T47D (cell line): ENCODE measurements at regions not wholly inside any gene's neighbourhood (a gene's known extent, or its start where the extent isn't known, plus 50 kb on each side); places are given as distances from the start of the nearest gene placed in this dataset.

Experiments used
- DNase-seq, 2 experiments: peaks; one replicate each; pipeline versions ENCODE4 v3.0.0 to v3.0.0-alpha.2; 2011 to 2012; ENCODE audit warnings: low read depth in 1 of 2, low spot score in 1 of 2
- JUND ChIP-seq: IDR thresholded peaks from 2 replicates; pipeline ENCODE4 v1.6.1; 2012; ENCODE audit warnings: low read depth
- in situ Hi-C: cut with HindIII; loops from 2 replicates; pipeline ENCODE4 v1.10.0; 2016; ENCODE audit warnings: low sequenced_read_pairs, low pct_unique_long_range_greater_than_20kb

DNA sequence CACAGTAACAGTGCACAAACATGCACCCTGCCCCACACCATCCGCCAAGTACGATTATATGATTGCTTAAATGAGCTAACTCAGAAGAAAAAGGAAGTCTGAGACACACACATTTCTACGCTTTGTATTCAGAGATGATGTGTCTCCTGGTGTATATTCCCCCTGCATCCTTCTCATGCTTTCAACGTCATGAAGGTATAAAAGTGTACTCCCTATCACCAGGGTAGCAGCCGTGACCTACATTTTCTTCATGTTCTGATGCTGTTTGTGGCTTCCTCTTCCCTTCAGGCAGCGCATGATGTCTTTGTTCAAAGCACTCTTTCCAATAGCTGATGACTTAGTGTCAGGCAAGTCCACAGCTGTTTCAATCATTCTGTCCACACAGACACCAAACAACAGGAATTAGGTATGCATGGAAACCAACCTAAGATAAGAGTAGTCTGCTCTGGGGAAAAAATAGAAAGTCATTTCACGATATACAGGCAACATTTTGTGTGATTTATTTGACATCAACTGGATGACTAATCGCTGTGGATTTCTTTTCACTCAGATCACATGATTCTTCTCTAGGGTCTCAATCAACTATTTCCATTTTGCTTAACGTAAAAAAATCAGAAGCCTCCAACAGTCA, 269.4 kb upstream of the PTGER4 start:
- no peak for DNase-seq
- TF ChIP-seq JUND: no peak
- in situ Hi-C loops: no loop called here

- no peak for TF ChIP-seq JUND
- DNase-seq: no peak
- in situ Hi-C loops: no loop called here
These were observed 270.1 kb upstream of the PTGER4 start for GRCh38 chr5:40409601-40410000.

DNA sequence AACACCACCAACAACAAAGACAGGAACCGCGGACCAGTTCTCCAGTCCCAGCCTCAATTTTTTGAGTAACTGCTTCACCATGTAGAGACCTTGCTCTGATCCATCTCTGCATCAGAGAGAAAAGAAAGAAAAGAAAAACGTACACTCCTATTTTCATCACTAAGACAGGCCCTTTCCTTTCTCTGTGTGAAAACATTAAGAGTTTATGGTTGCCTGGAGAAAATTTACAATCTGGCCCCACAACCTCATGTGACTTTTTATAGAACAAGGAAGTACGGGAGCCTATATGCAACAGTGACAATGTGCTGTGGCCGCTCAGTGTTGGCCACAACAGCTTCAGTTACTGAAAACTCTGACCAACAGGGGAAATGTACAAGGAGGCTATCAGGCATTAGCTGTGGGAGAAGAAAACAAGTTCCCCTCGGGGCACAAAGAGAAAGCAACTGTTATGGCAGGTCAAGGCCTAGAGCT, 272.9 kb upstream of the PTGER4 start:
- in situ Hi-C loops: no loop called here
- TF ChIP-seq JUND: no peak
- no peak for DNase-seq

GRCh38 chr5:40405996-40406740, 273.5 kb upstream of the PTGER4 start:
- no peak for DNase-seq
- no peak for TF ChIP-seq JUND
- in situ Hi-C loops: no loop called here

GRCh38 chr5:40405230-40405629, 274.5 kb upstream of the PTGER4 start:
- no peak for TF ChIP-seq JUND
- DNase-seq: no peak
- in situ Hi-C loops: no loop called here

GRCh38 chr5:40404613-40405012, 275.1 kb upstream of the PTGER4 start:
- no peak for DNase-seq
- no peak for TF ChIP-seq JUND
- in situ Hi-C loops: no loop called here

- DNase-seq: peak in 1 of 2 experiments; percentile 28
- in situ Hi-C loops: no loop called here
- no peak for TF ChIP-seq JUND
These were observed 277.7 kb upstream of the PTGER4 start for GRCh38 chr5:40402007-40402364.

- DNase-seq: no peak
- no peak for TF ChIP-seq JUND
- in situ Hi-C loops: no loop called here
These were observed 278.3 kb upstream of the PTGER4 start for GRCh38 chr5:40401284-40402006.

GRCh38 chr5:40400245-40400644, 279.5 kb upstream of the PTGER4 start:
- no peak for DNase-seq
- in situ Hi-C loops: no loop called here
- no peak for TF ChIP-seq JUND

DNA sequence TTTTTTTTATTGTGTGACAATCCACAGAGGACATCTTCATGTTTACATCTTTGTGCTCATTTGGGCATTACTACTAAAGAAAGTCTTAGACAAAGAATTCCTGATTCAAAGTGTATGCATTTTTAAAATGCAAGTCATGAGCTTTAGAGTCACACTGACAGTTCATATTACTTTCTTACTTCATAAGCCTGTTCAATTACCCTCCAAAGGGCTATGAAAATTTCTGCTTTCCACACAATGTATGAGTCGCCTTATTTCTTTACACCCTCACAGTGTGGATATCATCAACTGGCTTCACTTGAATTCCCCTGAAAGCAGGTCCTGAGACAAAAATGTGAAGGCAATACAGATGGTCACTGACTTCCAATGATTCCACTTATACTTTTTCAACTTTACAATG, 280.4 kb upstream of the PTGER4 start:
- in situ Hi-C loops: no loop called here
- DNase-seq: no peak
- no peak for TF ChIP-seq JUND

DNA sequence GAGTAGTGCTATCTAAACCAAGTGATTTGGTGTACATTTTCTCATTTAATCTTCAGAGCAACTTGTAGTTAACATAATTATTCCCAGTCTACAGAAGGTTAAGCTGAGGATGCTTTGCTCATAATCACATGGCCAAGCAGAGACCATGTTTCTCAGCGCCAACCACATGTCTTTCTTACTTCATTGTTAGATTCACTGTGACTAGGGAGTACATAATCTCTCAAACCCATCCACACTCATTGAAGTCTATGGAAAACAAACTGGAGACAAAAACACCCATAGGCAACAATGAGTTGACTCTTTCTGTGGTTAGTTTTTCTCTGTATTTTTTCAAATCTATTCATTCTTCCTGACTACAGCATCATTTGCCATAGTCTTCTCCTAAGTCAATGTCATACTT, 281.7 kb upstream of the PTGER4 start:
- in situ Hi-C loops: no loop called here
- TF ChIP-seq JUND: no peak

GRCh38 chr5:40397091-40397490, 282.6 kb upstream of the PTGER4 start:
- TF ChIP-seq JUND: no peak
- in situ Hi-C loops: no loop called here

More for the DNA sequence above, 281.7 kb upstream of the PTGER4 start:
- DNase-seq: no peak

DNA sequence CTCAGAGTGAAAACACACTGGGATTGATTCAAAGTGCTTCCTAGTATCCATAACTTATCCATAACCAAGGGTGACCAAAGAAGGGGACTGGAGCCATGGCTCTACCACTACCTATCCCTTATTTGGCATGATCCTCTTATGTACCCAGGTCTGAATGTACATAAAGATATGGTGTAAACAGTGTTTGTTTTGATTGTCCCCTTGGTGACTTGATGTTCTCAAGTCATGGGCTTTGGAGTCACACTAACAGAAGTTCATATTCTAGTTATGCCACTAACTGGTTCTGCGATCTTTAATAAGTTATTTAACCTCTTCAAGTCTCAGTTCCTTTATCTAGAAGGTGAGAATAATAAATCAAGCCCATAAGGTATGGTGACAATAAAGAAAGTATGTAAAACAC, 283.4 kb upstream of the PTGER4 start:
- in situ Hi-C loops: no loop called here
- no peak for DNase-seq
- no peak for TF ChIP-seq JUND

More at GRCh38 chr5:40397091-40397490, 282.6 kb upstream of the PTGER4 start:
- no peak for DNase-seq
